Duodenal mucosa (tissue), 2 donors: ENCODE measurements at regions not wholly inside any gene's neighbourhood (a gene's known extent, or its start where the extent isn't known, plus 50 kb on each side); places are given as distances from the start of the nearest gene placed in this dataset.

Source experiments
- H3K27ac ChIP-seq: one replicate; pipeline ENCODE4 v1.7.0; 2013; ENCODE audit warnings: low read depth, low read length
- H3K27me3 ChIP-seq, 2 donors: one replicate each; pipeline ENCODE4 v1.7.0; 2013; ENCODE audit warnings: low read length in 2 of 2, control low read depth in 1 of 2; ENCODE audit not compliant: insufficient read depth in 2 of 2, control insufficient read depth in 1 of 2
- H3K36me3 ChIP-seq, 2 donors: one replicate each; pipeline ENCODE4 v1.7.0; 2013; ENCODE audit warnings: low read length in 2 of 2, control low read depth in 1 of 2; ENCODE audit not compliant: insufficient read depth in 2 of 2, control insufficient read depth in 1 of 2
- H3K4me1 ChIP-seq, 2 donors: one replicate each; pipeline ENCODE4 v1.7.0; 2013; ENCODE audit warnings: low read length in 2 of 2, control low read depth in 1 of 2; ENCODE audit not compliant: insufficient read depth in 2 of 2, control insufficient read depth in 1 of 2
- H3K4me3 ChIP-seq, 2 donors: one replicate each; pipeline ENCODE4 v1.7.0; 2013; ENCODE audit warnings: low read length in 2 of 2, low read depth in 1 of 2
- H3K9ac ChIP-seq, 2 donors: one replicate each; pipeline ENCODE4 v1.7.0; 2013; ENCODE audit warnings: low read length in 2 of 2, low read depth in 1 of 2
- H3K9me3 ChIP-seq, 2 donors: one replicate each; pipeline ENCODE4 v1.7.0; 2013; ENCODE audit warnings: low read length in 2 of 2, control low read depth in 1 of 2; ENCODE audit not compliant: control insufficient read depth in 1 of 2

DNA sequence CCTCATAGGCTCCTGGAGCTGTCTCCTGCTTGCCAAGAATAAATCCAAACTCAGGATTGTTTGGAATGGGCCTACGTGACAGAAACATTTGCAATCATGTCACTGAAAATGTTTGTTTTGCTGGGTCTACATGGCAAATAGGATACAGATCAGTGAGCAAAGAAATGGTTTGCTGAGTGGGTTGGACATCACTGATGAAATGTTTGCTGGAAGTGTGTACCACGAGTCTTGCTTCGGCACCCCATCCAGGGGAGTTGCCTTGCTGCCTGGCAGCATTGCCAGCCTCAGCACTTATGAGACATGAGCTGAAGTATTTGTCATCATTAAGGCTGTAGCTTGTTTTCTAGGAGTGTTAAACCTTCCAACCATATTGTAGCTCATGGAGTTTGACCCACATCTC, 213.3 kb upstream of the CFAP20DC start:
- Histone ChIP-seq H3K27me3 (no peaks in the 10 kb centered on the region), H3K27ac (no peak overlapping the region), H3K9me3 (no peaks in the 10 kb centered on the region), H3K4me3 (no peak overlapping the region), H3K9ac (no peak overlapping the region), H3K36me3 (no peaks in the 10 kb centered on the region), H3K4me1 (peaks cover 0 to 5% of the 10 kb centered on the region in 2 donors)

GRCh38 chr3:59262076-59262498, 212.3 kb upstream of the CFAP20DC start:
- H3K9me3 ChIP-seq = no peaks in the 10 kb centered on the region
- no peak overlapping the region for H3K4me3 ChIP-seq
- no peak overlapping the region for H3K27ac ChIP-seq
- H3K27me3 ChIP-seq = no peaks in the 10 kb centered on the region
- H3K4me1 ChIP-seq = peaks cover 0 to 5% of the 10 kb centered on the region in 2 donors
- H3K9ac ChIP-seq = no peak overlapping the region
- no peaks in the 10 kb centered on the region for H3K36me3 ChIP-seq

- Histone ChIP-seq H3K9me3 (no peaks in the 10 kb centered on the region), H3K4me1 (peaks cover 0 to 5% of the 10 kb centered on the region in 2 donors), H3K36me3 (no peaks in the 10 kb centered on the region), H3K9ac (no peak overlapping the region), H3K4me3 (no peak overlapping the region), H3K27me3 (no peaks in the 10 kb centered on the region), H3K27ac (no peak overlapping the region)
Measured at GRCh38 chr3:59261009-59261408, 211.2 kb upstream of the CFAP20DC start.

DNA sequence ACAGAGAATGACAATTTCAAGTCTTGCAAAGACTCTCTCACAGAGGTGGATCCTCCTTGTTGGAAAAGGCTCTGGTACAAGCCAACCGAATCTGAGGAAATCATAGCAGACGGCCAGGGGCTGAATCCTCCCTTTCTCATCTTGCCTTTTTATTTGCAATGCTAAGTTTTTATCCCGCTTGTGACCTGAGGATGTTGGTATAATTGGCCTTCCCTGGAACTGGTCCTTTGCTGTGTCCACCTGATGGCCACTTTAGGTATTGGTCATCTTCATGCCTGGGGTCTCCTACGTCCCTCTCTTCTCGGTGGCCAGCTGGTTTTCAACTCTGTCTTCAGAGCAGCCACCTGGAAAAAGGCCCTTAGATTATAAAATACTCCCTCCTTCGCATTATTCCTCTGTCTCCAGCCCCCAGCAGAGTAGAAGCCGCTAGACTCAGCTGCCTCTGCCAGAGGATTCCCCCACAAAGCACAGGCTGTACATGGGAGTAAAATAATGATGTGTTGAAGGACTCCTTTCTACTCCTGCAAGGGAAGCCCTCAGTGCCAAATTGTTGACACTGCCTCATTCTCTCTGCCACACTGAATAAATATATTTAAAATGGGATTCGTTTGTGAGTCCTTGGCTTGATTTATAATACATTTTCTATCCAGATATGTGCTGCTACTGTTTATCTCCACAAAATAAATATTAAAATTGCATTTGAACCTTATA, 208.9 kb upstream of the CFAP20DC start:
- H3K9me3 ChIP-seq = no peaks in the 10 kb centered on the region
- H3K9ac ChIP-seq = no peak overlapping the region
- no peaks in the 10 kb centered on the region for H3K36me3 ChIP-seq

DNA sequence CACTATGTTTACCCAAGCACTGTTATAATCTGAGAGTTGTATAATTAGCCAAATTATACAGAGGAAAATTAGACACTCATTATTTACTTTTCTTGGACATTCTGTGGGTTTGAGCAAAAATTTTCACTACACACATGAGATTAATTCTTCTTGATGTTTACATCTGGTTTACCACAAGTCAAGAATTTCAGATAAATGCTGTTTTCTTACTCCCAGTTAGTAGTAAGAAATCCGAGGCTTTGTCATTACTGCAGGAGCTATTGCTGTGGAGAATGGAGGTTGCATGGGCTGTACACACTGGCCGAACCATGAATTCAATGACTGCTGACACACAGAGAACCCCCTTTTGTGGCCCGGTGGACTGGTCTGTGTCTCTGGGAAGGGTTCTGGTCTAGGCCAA, 207.7 kb upstream of the CFAP20DC start:
- Histone ChIP-seq H3K9ac (no peak overlapping the region), H3K36me3 (no peaks in the 10 kb centered on the region), H3K4me3 (no peak overlapping the region), H3K27me3 (no peaks in the 10 kb centered on the region), H3K9me3 (no peaks in the 10 kb centered on the region), H3K27ac (no peak overlapping the region), H3K4me1 (no peaks in the 10 kb centered on the region)

More for the DNA sequence above, 208.9 kb upstream of the CFAP20DC start:
- no peaks in the 10 kb centered on the region for H3K4me1 ChIP-seq
- no peak overlapping the region for H3K27ac ChIP-seq
- no peak overlapping the region for H3K4me3 ChIP-seq
- H3K27me3 ChIP-seq = no peaks in the 10 kb centered on the region

GRCh38 chr3:59256230-59256629, 206.4 kb upstream of the CFAP20DC start:
- H3K4me1 ChIP-seq = no peaks in the 10 kb centered on the region
- no peaks in the 10 kb centered on the region for H3K36me3 ChIP-seq
- no peaks in the 10 kb centered on the region for H3K27me3 ChIP-seq
- H3K27ac ChIP-seq = no peak overlapping the region
- no peak overlapping the region for H3K4me3 ChIP-seq
- H3K9ac ChIP-seq = no peak overlapping the region
- no peaks in the 10 kb centered on the region for H3K9me3 ChIP-seq

- Histone ChIP-seq H3K27me3 (no peaks in the 10 kb centered on the region), H3K4me3 (no peak overlapping the region), H3K9me3 (no peaks in the 10 kb centered on the region), H3K4me1 (no peaks in the 10 kb centered on the region), H3K9ac (no peak overlapping the region), H3K36me3 (no peaks in the 10 kb centered on the region), H3K27ac (no peak overlapping the region)
Measured at GRCh38 chr3:59254976-59255375, 205.2 kb upstream of the CFAP20DC start.

- Histone ChIP-seq H3K4me3 (no peak overlapping the region), H3K27ac (no peak overlapping the region), H3K9me3 (no peaks in the 10 kb centered on the region), H3K36me3 (no peaks in the 10 kb centered on the region), H3K27me3 (no peaks in the 10 kb centered on the region), H3K9ac (no peak overlapping the region), H3K4me1 (no peaks in the 10 kb centered on the region)
Measured at GRCh38 chr3:59254433-59254832, 204.6 kb upstream of the CFAP20DC start.

- H3K4me3 ChIP-seq = no peak overlapping the region
- H3K9ac ChIP-seq = no peak overlapping the region
- no peaks in the 10 kb centered on the region for H3K9me3 ChIP-seq
- no peaks in the 10 kb centered on the region for H3K4me1 ChIP-seq
- H3K27me3 ChIP-seq = no peaks in the 10 kb centered on the region
- H3K27ac ChIP-seq = no peak overlapping the region
- H3K36me3 ChIP-seq = no peaks in the 10 kb centered on the region
Measured at GRCh38 chr3:59253523-59253922, 203.7 kb upstream of the CFAP20DC start.

GRCh38 chr3:59251869-59252268, 202.0 kb upstream of the CFAP20DC start:
- Histone ChIP-seq H3K4me1 (no peaks in the 10 kb centered on the region), H3K4me3 (no peak overlapping the region), H3K27ac (no peak overlapping the region), H3K9me3 (no peaks in the 10 kb centered on the region), H3K9ac (no peak overlapping the region), H3K27me3 (no peaks in the 10 kb centered on the region), H3K36me3 (no peaks in the 10 kb centered on the region)
